Peyer's patch (tissue), 4 donors: ENCODE measurements at regions not wholly inside any gene's neighbourhood (a gene's known extent, or its start where the extent isn't known, plus 50 kb on each side); places are given as distances from the start of the nearest gene placed in this dataset.

Experiments used
- POLR2A ChIP-seq, 2 donors: fragments of 450-650 bp; IDR thresholded peaks; one replicate each; pipeline ENCODE4 v1.5.1; 2017; ENCODE audit warnings: antibody characterized with exemption in 2 of 2, mild to moderate bottlenecking in 2 of 2, moderate library complexity in 2 of 2
- TF ChIP-seq, protein P1 (sequence below), 6 experiments: fragments of 450-650 bp in 4 of 6; fragments of 200-600 bp in 2 of 6; sonication (generic) in 1 of 6; IDR thresholded peaks; one replicate each; pipeline ENCODE4 v1.5.1; 2017 to 2019; ENCODE audit warnings: antibody characterized with exemption in 6 of 6, mild to moderate bottlenecking in 3 of 6, moderate library complexity in 1 of 6

- TF ChIP-seq POLR2A (IDR thresholded peaks at IDR 0.05), result no peak
- TF ChIP-seq, protein P1, sequence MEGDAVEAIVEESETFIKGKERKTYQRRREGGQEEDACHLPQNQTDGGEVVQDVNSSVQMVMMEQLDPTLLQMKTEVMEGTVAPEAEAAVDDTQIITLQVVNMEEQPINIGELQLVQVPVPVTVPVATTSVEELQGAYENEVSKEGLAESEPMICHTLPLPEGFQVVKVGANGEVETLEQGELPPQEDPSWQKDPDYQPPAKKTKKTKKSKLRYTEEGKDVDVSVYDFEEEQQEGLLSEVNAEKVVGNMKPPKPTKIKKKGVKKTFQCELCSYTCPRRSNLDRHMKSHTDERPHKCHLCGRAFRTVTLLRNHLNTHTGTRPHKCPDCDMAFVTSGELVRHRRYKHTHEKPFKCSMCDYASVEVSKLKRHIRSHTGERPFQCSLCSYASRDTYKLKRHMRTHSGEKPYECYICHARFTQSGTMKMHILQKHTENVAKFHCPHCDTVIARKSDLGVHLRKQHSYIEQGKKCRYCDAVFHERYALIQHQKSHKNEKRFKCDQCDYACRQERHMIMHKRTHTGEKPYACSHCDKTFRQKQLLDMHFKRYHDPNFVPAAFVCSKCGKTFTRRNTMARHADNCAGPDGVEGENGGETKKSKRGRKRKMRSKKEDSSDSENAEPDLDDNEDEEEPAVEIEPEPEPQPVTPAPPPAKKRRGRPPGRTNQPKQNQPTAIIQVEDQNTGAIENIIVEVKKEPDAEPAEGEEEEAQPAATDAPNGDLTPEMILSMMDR (IDR thresholded peaks at IDR 0.05), result no peak
Measured at GRCh38 chr1:157314408-157314807, 176.2 kb upstream of the ETV3 start.
